ENCODE measurements at regions not wholly inside any gene's neighbourhood (a gene's known extent, or its start where the extent isn't known, plus 50 kb on each side); places are given as distances from the start of the nearest gene placed in this dataset.
"Not testable (repeated sequence)": the region's sequence is repeated elsewhere in the genome, so short reads cannot be mapped to it uniquely, and the experiment has no call there.

DNA sequence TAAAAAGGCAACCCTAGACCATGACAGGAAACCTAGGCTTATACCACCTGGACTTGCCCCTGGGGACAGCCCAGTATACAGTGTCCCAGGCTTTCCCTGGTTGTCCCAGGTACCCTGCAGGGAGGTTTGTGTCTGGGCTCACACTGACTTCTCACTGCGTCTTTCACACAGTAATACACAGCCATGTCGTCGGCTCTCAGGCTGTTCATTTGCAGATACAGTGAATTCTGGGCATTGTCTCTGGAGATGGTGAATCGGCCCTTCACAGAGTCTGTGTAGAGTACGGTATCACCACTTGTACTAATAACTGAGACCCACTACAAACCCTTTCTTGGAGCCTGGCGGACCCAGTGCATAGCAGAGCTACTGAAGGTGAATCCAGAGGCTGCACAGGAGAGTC is 1116.6 kb downstream of the TMEM121 start:
- TF ChIP-seq CTCF (IDR thresholded peaks at IDR 0.05; ENCODE audit: insufficient read depth, low read depth, low read length); EZH2 (IDR thresholded peaks at IDR 0.05; ENCODE audit: insufficient read depth, low read length): not testable (repeated sequence)
